WTC11 (cell line): ENCODE measurements at regions not wholly inside any gene's neighbourhood (a gene's known extent, or its start where the extent isn't known, plus 50 kb on each side); places are given as distances from the start of the nearest gene placed in this dataset.

Experiments
- ARID4B ChIP-seq: sonication (generic); formaldehyde crosslinking; IDR thresholded peaks from 2 replicates; pipeline ENCODE4 v1.8.0; 2023; ENCODE audit warnings: missing genetic modification reagents, mild to moderate bottlenecking, borderline replicate concordance
- ATF3 ChIP-seq: sonication (generic); formaldehyde crosslinking; conservative IDR thresholded peaks from 2 replicates; pipeline ENCODE4 v1.8.1; 2022; ENCODE audit warnings: mild to moderate bottlenecking, missing genetic modification reagents
- CTCF ChIP-seq: fragments of 200-600 bp; IDR thresholded peaks from 2 replicates; pipeline ENCODE4 v1.8.0; 2022; ENCODE audit warnings: antibody characterized with exemption
- FOXJ3 ChIP-seq: sonication (generic); formaldehyde crosslinking; IDR thresholded peaks from 2 replicates; pipeline ENCODE4 v1.9.0; 2021; ENCODE audit warnings: missing genetic modification reagents, mild to moderate bottlenecking, borderline replicate concordance
- GABPB1 ChIP-seq: sonication (generic); formaldehyde crosslinking; IDR thresholded peaks from 2 replicates; pipeline ENCODE4 v1.8.1; 2023; ENCODE audit warnings: mild to moderate bottlenecking, missing genetic modification reagents
- IRF2 ChIP-seq: sonication (generic); formaldehyde crosslinking; IDR thresholded peaks from 2 replicates; pipeline ENCODE4 v1.8.0; 2022; ENCODE audit warnings: low read depth, missing genetic modification reagents, borderline replicate concordance
- SMAD3 ChIP-seq: sonication (generic); formaldehyde crosslinking; IDR thresholded peaks from 2 replicates; pipeline ENCODE4 v1.8.0; 2022; ENCODE audit warnings: missing genetic modification reagents, mild to moderate bottlenecking, borderline replicate concordance
- SOX15 ChIP-seq: fragments of 250-450 bp; sonication (Bioruptor Pico); IDR thresholded peaks from 2 replicates; pipeline ENCODE4 v1.9.0; 2021; ENCODE audit warnings: mild to moderate bottlenecking
- TCF7 ChIP-seq: sonication (generic); formaldehyde crosslinking; IDR thresholded peaks from 2 replicates; pipeline ENCODE4 v1.8.0; 2022; ENCODE audit warnings: mild to moderate bottlenecking, low read depth, missing genetic modification reagents, moderate library complexity
- USF1 ChIP-seq: sonication (generic); formaldehyde crosslinking; IDR thresholded peaks from 2 replicates; pipeline ENCODE4 v1.8.0; 2022; ENCODE audit warnings: mild to moderate bottlenecking, missing genetic modification reagents
- TF ChIP-seq, protein P1 (sequence below): sonication (generic); formaldehyde crosslinking; IDR thresholded peaks from 2 replicates; pipeline ENCODE4 v1.8.1; 2023; ENCODE audit warnings: mild to moderate bottlenecking, moderate library complexity, missing genetic modification reagents
- TF ChIP-seq, protein P2 (sequence below): sonication (generic); formaldehyde crosslinking; IDR thresholded peaks from 2 replicates; pipeline ENCODE4 v1.8.1; 2022; ENCODE audit warnings: low read depth, mild to moderate bottlenecking, moderate library complexity, missing genetic modification reagents, borderline replicate concordance
- TF ChIP-seq, protein P3 (sequence below): sonication (generic); formaldehyde crosslinking; IDR thresholded peaks from 2 replicates; pipeline ENCODE4 v1.8.0; 2022; ENCODE audit warnings: mild to moderate bottlenecking, missing genetic modification reagents

- no peak for TF ChIP-seq CTCF
- TF ChIP-seq, protein P1, sequence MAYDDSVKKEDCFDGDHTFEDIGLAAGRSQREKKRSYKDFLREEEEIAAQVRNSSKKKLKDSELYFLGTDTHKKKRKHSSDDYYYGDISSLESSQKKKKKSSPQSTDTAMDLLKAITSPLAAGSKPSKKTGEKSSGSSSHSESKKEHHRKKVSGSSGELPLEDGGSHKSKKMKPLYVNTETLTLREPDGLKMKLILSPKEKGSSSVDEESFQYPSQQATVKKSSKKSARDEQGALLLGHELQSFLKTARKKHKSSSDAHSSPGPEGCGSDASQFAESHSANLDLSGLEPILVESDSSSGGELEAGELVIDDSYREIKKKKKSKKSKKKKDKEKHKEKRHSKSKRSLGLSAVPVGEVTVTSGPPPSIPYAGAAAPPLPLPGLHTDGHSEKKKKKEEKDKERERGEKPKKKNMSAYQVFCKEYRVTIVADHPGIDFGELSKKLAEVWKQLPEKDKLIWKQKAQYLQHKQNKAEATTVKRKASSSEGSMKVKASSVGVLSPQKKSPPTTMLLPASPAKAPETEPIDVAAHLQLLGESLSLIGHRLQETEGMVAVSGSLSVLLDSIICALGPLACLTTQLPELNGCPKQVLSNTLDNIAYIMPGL, result no peak
- TF ChIP-seq ATF3 (CRISPR knock-in tag), result no peak
- no peak for TF ChIP-seq SOX15 (CRISPR knock-in tag)
- no peak for TF ChIP-seq SMAD3 (CRISPR knock-in tag)
- TF ChIP-seq, protein P2, sequence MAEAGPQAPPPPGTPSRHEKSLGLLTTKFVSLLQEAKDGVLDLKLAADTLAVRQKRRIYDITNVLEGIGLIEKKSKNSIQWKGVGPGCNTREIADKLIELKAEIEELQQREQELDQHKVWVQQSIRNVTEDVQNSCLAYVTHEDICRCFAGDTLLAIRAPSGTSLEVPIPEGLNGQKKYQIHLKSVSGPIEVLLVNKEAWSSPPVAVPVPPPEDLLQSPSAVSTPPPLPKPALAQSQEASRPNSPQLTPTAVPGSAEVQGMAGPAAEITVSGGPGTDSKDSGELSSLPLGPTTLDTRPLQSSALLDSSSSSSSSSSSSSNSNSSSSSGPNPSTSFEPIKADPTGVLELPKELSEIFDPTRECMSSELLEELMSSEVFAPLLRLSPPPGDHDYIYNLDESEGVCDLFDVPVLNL, result no peak
- TF ChIP-seq IRF2 (CRISPR knock-in tag), result no peak
- no peak for TF ChIP-seq USF1 (CRISPR knock-in tag)
- no peak for TF ChIP-seq ARID4B
- TF ChIP-seq FOXJ3 (CRISPR knock-in tag), result no peak
- TF ChIP-seq, protein P3, sequence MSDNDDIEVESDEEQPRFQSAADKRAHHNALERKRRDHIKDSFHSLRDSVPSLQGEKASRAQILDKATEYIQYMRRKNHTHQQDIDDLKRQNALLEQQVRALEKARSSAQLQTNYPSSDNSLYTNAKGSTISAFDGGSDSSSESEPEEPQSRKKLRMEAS (CRISPR knock-in tag), result no peak
- TF ChIP-seq TCF7 (CRISPR knock-in tag), result no peak
- no peak for TF ChIP-seq GABPB1 (CRISPR knock-in tag)
These were observed 247.9 kb upstream of the MEF2C start for GRCh38 chr5:89130851-89131250.
